Naive thymus-derived CD4-positive, alpha-beta T cell (primary cell): ENCODE measurements at regions not wholly inside any gene's neighbourhood (a gene's known extent, or its start where the extent isn't known, plus 50 kb on each side); places are given as distances from the start of the nearest gene placed in this dataset.
A peak's percentile ranks its signal among the peaks of the same experiment; 100 is the strongest.

ENCODE experiments used
- ATAC-seq: fragments of 150-1000 bp; cut with Tn5 transposase; 2 replicates; pipeline ENCODE4 v1.10.0; 2021; ENCODE audit warnings: mild to moderate bottlenecking, moderate library complexity
- CTCF ChIA-PET: fragments of 350-600 bp; sonication (Branson Sonifier 250); formaldehyde crosslinking; loops from one replicate; lab custom pipeline; 2021; ENCODE audit warnings: antibody characterized with exemption; lab: Charles Lee
- POLR2A ChIA-PET: fragments of 350-600 bp; sonication (Branson Sonifier 250); formaldehyde crosslinking; loops from one replicate; lab custom pipeline; 2021; ENCODE audit warnings: antibody characterized with exemption, inconsistent platforms; lab: Charles Lee
- DNase-seq, 9 donors: peaks; one replicate each; pipeline versions ENCODE4 v3.0.0 to v3.0.0-alpha.2; 2020 to 2022; ENCODE audit warnings: mixed read lengths in 1 of 9
- H3K27ac ChIP-seq: one replicate; pipeline ENCODE4 v1.7.0; 2013; ENCODE audit warnings: mild to moderate bottlenecking, low read depth, low read length, moderate library complexity
- H3K27me3 ChIP-seq, 2 donors: one replicate each; pipeline ENCODE4 v1.7.0; 2013; ENCODE audit warnings: low read length in 2 of 2, mild to moderate bottlenecking in 2 of 2, moderate library complexity in 2 of 2; ENCODE audit not compliant: control insufficient read depth in 2 of 2, insufficient read depth in 2 of 2
- H3K36me3 ChIP-seq, 3 experiments: 1 replicate in 2 of 3; 2 replicates in 1 of 3; pipeline ENCODE4 v1.7.0; 2013; ENCODE audit warnings: low read length in 3 of 3, mild to moderate bottlenecking in 3 of 3, moderate library complexity in 1 of 3; ENCODE audit not compliant: insufficient read depth in 3 of 3, control insufficient read depth in 2 of 3
- H3K4me1 ChIP-seq, 2 donors: one replicate each; pipeline ENCODE4 v1.7.0; 2013; ENCODE audit warnings: low read length in 2 of 2, mild to moderate bottlenecking in 2 of 2, moderate library complexity in 1 of 2; ENCODE audit not compliant: control insufficient read depth in 2 of 2, insufficient read depth in 2 of 2
- H3K4me3 ChIP-seq: 2 replicates; pipeline ENCODE4 v1.7.0; 2013; ENCODE audit warnings: mild to moderate bottlenecking, low read length
- H3K9me3 ChIP-seq, 3 experiments: 1 replicate in 2 of 3; 2 replicates in 1 of 3; pipeline ENCODE4 v1.7.0; 2013; ENCODE audit warnings: low read length in 3 of 3; ENCODE audit not compliant: control insufficient read depth in 2 of 3
- H3K27ac Mint-ChIP-seq, 9 donors: one replicate each; pipeline ENCODE4 v1.8.0; 2020 to 2022; ENCODE audit warnings: mixed read lengths in 9 of 9, mild to moderate bottlenecking in 8 of 9, moderate library complexity in 5 of 9, inconsistent platforms in 2 of 9
- H3K27me3 Mint-ChIP-seq, 5 donors: one replicate each; pipeline ENCODE4 v1.8.0; 2021 to 2022; ENCODE audit warnings: mixed read lengths in 5 of 5, mild to moderate bottlenecking in 1 of 5
- H3K36me3 Mint-ChIP-seq, 5 donors: one replicate each; pipeline ENCODE4 v1.8.0; 2020 to 2022; ENCODE audit warnings: mixed read lengths in 5 of 5, mild to moderate bottlenecking in 3 of 5, inconsistent platforms in 1 of 5
- H3K4me1 Mint-ChIP-seq, 7 donors: one replicate each; pipeline ENCODE4 v1.8.0; 2020 to 2022; ENCODE audit warnings: mixed read lengths in 7 of 7, mild to moderate bottlenecking in 3 of 7, inconsistent platforms in 1 of 7
- H3K4me3 Mint-ChIP-seq, 10 donors: one replicate each; pipeline ENCODE4 v1.8.0; 2020 to 2022; ENCODE audit warnings: mild to moderate bottlenecking in 10 of 10, mixed read lengths in 10 of 10, moderate library complexity in 6 of 10, inconsistent platforms in 2 of 10
- H3K9me3 Mint-ChIP-seq, 11 donors: one replicate each; pipeline ENCODE4 v1.8.0; 2020 to 2022; ENCODE audit warnings: mixed read lengths in 11 of 11, mild to moderate bottlenecking in 4 of 11, inconsistent platforms in 1 of 11, moderate library complexity in 1 of 11
- intact Hi-C, 2 donors: fragments of 100-400 bp; cut with micrococcal nuclease; formaldehyde crosslinking; loops; one replicate each; pipeline ENCODE4 v1.15.1; 2023

- Mint-ChIP-seq H3K4me3 (no peak overlapping the region), H3K9me3 (no peaks in the 10 kb centered on the region), H3K27ac (no peak overlapping the region), H3K36me3 (no peaks in the 10 kb centered on the region), H3K4me1 (peaks cover 3 to 12% (median 6%) of the 10 kb centered on the region in 7 donors), H3K27me3 (peaks cover 17 to 46% (median 26%) of the 10 kb centered on the region in 5 donors)
- H3K4me3 ChIP-seq, result no peak overlapping the region
- H3K9me3 ChIP-seq, result no peaks in the 10 kb centered on the region
- H3K36me3 ChIP-seq, result no peaks in the 10 kb centered on the region
- intact Hi-C loops, result no loop called here
- no peak for DNase-seq
- no peak for ATAC-seq
- POLR2A ChIA-PET, result no interaction called here
- CTCF ChIA-PET, result no interaction called here
- no peak overlapping the region for H3K27ac ChIP-seq
- H3K4me1 ChIP-seq, result no peaks in the 10 kb centered on the region
- H3K27me3 ChIP-seq, result no peaks in the 10 kb centered on the region
Observed at GRCh38 chr1:230510496-230510895, 84.4 kb upstream of the PGBD5 start.

GRCh38 chr1:230509281-230509977, 83.3 kb upstream of the PGBD5 start:
- no peaks in the 10 kb centered on the region for H3K36me3 ChIP-seq
- Mint-ChIP-seq H3K27me3 (peaks cover 16 to 42% (median 26%) of the 10 kb centered on the region in 5 donors), H3K4me3 (no peak overlapping the region), H3K27ac (no peak overlapping the region), H3K4me1 (peaks cover 3 to 12% (median 6%) of the 10 kb centered on the region in 7 donors), H3K9me3 (no peaks in the 10 kb centered on the region), H3K36me3 (no peaks in the 10 kb centered on the region)
- H3K27ac ChIP-seq, result no peak overlapping the region
- H3K9me3 ChIP-seq, result no peaks in the 10 kb centered on the region
- intact Hi-C loops, result no loop called here
- H3K4me1 ChIP-seq, result no peaks in the 10 kb centered on the region
- ATAC-seq (peak; percentile 79), DNase-seq (no peak)
- ChIA-PET CTCF (no interaction called here), POLR2A (no interaction called here)
- H3K27me3 ChIP-seq, result no peaks in the 10 kb centered on the region
- no peak overlapping the region for H3K4me3 ChIP-seq

GRCh38 chr1:230507666-230508402, 81.7 kb upstream of the PGBD5 start:
- Histone ChIP-seq H3K4me1 (no peaks in the 10 kb centered on the region), H3K27ac (no peak overlapping the region), H3K36me3 (no peaks in the 10 kb centered on the region), H3K4me3 (no peak overlapping the region), H3K27me3 (no peaks in the 10 kb centered on the region), H3K9me3 (no peaks in the 10 kb centered on the region)
- no peak overlapping the region for H3K27ac Mint-ChIP-seq
- H3K36me3 Mint-ChIP-seq, result no peaks in the 10 kb centered on the region
- intact Hi-C loops, result no loop called here
- ATAC-seq (peak; percentile 38), DNase-seq (no peak)
- CTCF ChIA-PET, result no interaction called here
- POLR2A ChIA-PET, result no interaction called here
- H3K4me3 Mint-ChIP-seq, result no peak overlapping the region
- H3K4me1 Mint-ChIP-seq, result peaks cover 3 to 12% (median 6%) of the 10 kb centered on the region in 7 donors
- no peaks in the 10 kb centered on the region for H3K9me3 Mint-ChIP-seq
- H3K27me3 Mint-ChIP-seq, result peaks cover 14 to 30% (median 20%) of the 10 kb centered on the region in 5 donors

- CTCF ChIA-PET, result no interaction called here
- Mint-ChIP-seq H3K27ac (no peak overlapping the region), H3K36me3 (no peaks in the 10 kb centered on the region), H3K9me3 (no peaks in the 10 kb centered on the region), H3K27me3 (peaks cover 12 to 27% (median 15%) of the 10 kb centered on the region in 5 donors), H3K4me1 (peaks cover 3 to 12% (median 6%) of the 10 kb centered on the region in 7 donors), H3K4me3 (no peak overlapping the region)
- H3K9me3 ChIP-seq, result no peaks in the 10 kb centered on the region
- ATAC-seq (no peak), DNase-seq (no peak)
- no peaks in the 10 kb centered on the region for H3K36me3 ChIP-seq
- H3K27ac ChIP-seq, result no peak overlapping the region
- POLR2A ChIA-PET, result no interaction called here
- H3K4me3 ChIP-seq, result no peak overlapping the region
- intact Hi-C loops, result no loop called here
- no peaks in the 10 kb centered on the region for H3K4me1 ChIP-seq
- H3K27me3 ChIP-seq, result no peaks in the 10 kb centered on the region
Observed at GRCh38 chr1:230507236-230507635, 81.1 kb upstream of the PGBD5 start.

- H3K4me1 ChIP-seq, result no peaks in the 10 kb centered on the region
- CTCF ChIA-PET, result no interaction called here
- no peak overlapping the region for H3K27ac Mint-ChIP-seq
- H3K36me3 ChIP-seq, result no peaks in the 10 kb centered on the region
- DNase-seq, result no peak
- no peak overlapping the region for H3K4me3 ChIP-seq
- POLR2A ChIA-PET, result no interaction called here
- H3K4me3 Mint-ChIP-seq, result no peak overlapping the region
- intact Hi-C loops, result no loop called here
- H3K9me3 Mint-ChIP-seq, result no peaks in the 10 kb centered on the region
- no peak for ATAC-seq
- peaks cover 12 to 27% (median 15%) of the 10 kb centered on the region in 5 donors for H3K27me3 Mint-ChIP-seq
- no peaks in the 10 kb centered on the region for H3K36me3 Mint-ChIP-seq
- H3K27ac ChIP-seq, result no peak overlapping the region
- H3K4me1 Mint-ChIP-seq, result peaks cover 3 to 12% (median 6%) of the 10 kb centered on the region in 7 donors
- H3K27me3 ChIP-seq, result no peaks in the 10 kb centered on the region
- no peaks in the 10 kb centered on the region for H3K9me3 ChIP-seq
Observed at GRCh38 chr1:230506451-230506850, 80.3 kb upstream of the PGBD5 start.

- no peak for ATAC-seq
- Mint-ChIP-seq H3K36me3 (no peaks in the 10 kb centered on the region), H3K9me3 (no peaks in the 10 kb centered on the region), H3K4me1 (peaks cover 3 to 12% (median 6%) of the 10 kb centered on the region in 7 donors), H3K4me3 (no peak overlapping the region), H3K27ac (no peak overlapping the region), H3K27me3 (peaks cover 8 to 23% (median 15%) of the 10 kb centered on the region in 5 donors)
- Histone ChIP-seq H3K27ac (no peak overlapping the region), H3K4me3 (no peak overlapping the region), H3K9me3 (no peaks in the 10 kb centered on the region), H3K36me3 (no peaks in the 10 kb centered on the region), H3K27me3 (no peaks in the 10 kb centered on the region), H3K4me1 (no peaks in the 10 kb centered on the region)
- ChIA-PET POLR2A (no interaction called here), CTCF (no interaction called here)
- no peak for DNase-seq
- intact Hi-C loops, result no loop called here
Observed at GRCh38 chr1:230504310-230504709, 78.2 kb upstream of the PGBD5 start.
